Neuronal stem cell (in vitro differentiated cells): ENCODE measurements at regions not wholly inside any gene's neighbourhood (a gene's known extent, or its start where the extent isn't known, plus 50 kb on each side); places are given as distances from the start of the nearest gene placed in this dataset.
"Not testable (repeated sequence)": the region's sequence is repeated elsewhere in the genome, so short reads cannot be mapped to it uniquely, and the experiment has no call there.

Source experiments
- DNase-seq: peaks from one replicate; pipeline ENCODE4 v3.0.0-alpha.2; 2013; ENCODE audit warnings: low spot score
- H2AFZ ChIP-seq: one replicate; pipeline ENCODE4 v1.6.1; 2013; ENCODE audit warnings: mild to moderate bottlenecking, low read length, inconsistent platforms
- H2AK5ac ChIP-seq: 2 replicates; pipeline ENCODE4 v1.6.1; 2013; ENCODE audit warnings: low read depth, mild to moderate bottlenecking, inconsistent platforms, low read length, moderate library complexity, mixed read lengths
- H2BK120ac ChIP-seq: 2 replicates; pipeline ENCODE4 v1.6.1; 2013; ENCODE audit warnings: low read depth, mild to moderate bottlenecking, inconsistent platforms, low read length, moderate library complexity, mixed read lengths
- H2BK12ac ChIP-seq: one replicate; pipeline ENCODE4 v1.6.1; 2013; ENCODE audit warnings: low read length, inconsistent platforms
- H2BK15ac ChIP-seq: 2 replicates; pipeline ENCODE4 v1.6.1; 2013; ENCODE audit warnings: mild to moderate bottlenecking, low read length, inconsistent platforms, mixed read lengths
- H2BK5ac ChIP-seq: one replicate; pipeline ENCODE4 v1.6.1; 2013; ENCODE audit warnings: inconsistent platforms, mild to moderate bottlenecking, low read length, moderate library complexity
- H3K14ac ChIP-seq: one replicate; pipeline ENCODE4 v1.6.1; 2013; ENCODE audit warnings: low read length, inconsistent platforms
- H3K18ac ChIP-seq: 2 replicates; pipeline ENCODE4 v1.6.1; 2013; ENCODE audit warnings: low read length, inconsistent platforms
- H3K23ac ChIP-seq: 2 replicates; pipeline ENCODE4 v1.6.1; 2013; ENCODE audit warnings: low read depth, mild to moderate bottlenecking, mixed read lengths, low read length, inconsistent platforms; ENCODE audit not compliant: poor library complexity
- H3K27ac ChIP-seq: replicated peaks from 3 replicates; pipeline ENCODE4 v1.5.1; 2013; ENCODE audit warnings: low read length, inconsistent platforms
- H3K27me3 ChIP-seq, 3 experiments: 2 replicates each; pipeline ENCODE4 v1.6.1; 2013; ENCODE audit warnings: low read length in 3 of 3, mild to moderate bottlenecking in 2 of 3, inconsistent platforms in 1 of 3, low read depth in 1 of 3, mixed read lengths in 1 of 3, moderate library complexity in 1 of 3; ENCODE audit not compliant: control insufficient read depth in 3 of 3, insufficient read depth in 3 of 3
- H3K36me3 ChIP-seq, 2 donors: replicated peaks in 1 of 2; 2 replicates each; pipeline ENCODE4 v1.6.1; 2013; ENCODE audit warnings: low read length in 2 of 2; ENCODE audit not compliant: control insufficient read depth in 2 of 2, insufficient read depth in 2 of 2
- H3K4ac ChIP-seq: 2 replicates; pipeline ENCODE4 v1.6.1; 2013; ENCODE audit warnings: inconsistent platforms, mild to moderate bottlenecking, low read length, moderate library complexity
- H3K4me1 ChIP-seq, 2 donors: 1 replicate in 1 of 2; 2 replicates in 1 of 2; pipeline ENCODE4 v1.6.1; 2013; ENCODE audit warnings: low read length in 2 of 2, low read depth in 1 of 2; ENCODE audit not compliant: control insufficient read depth in 2 of 2, insufficient read depth in 1 of 2
- H3K4me2 ChIP-seq: one replicate; pipeline ENCODE4 v1.6.1; 2013; ENCODE audit warnings: mild to moderate bottlenecking, low read length, inconsistent platforms; ENCODE audit not compliant: insufficient read depth, poor library complexity, severe bottlenecking
- H3K4me3 ChIP-seq, 2 donors: 2 replicates each; pipeline ENCODE4 v1.5.1; 2013; ENCODE audit warnings: low read length in 2 of 2, mild to moderate bottlenecking in 2 of 2, inconsistent platforms in 1 of 2, moderate library complexity in 1 of 2
- H3K79me1 ChIP-seq: one replicate; pipeline ENCODE4 v1.6.1; 2013; ENCODE audit warnings: low read depth, mild to moderate bottlenecking, inconsistent platforms, low read length, moderate library complexity
- H3K9ac ChIP-seq: one replicate; pipeline ENCODE4 v1.6.1; 2013; ENCODE audit warnings: mild to moderate bottlenecking, low read depth, low read length, inconsistent platforms; ENCODE audit not compliant: poor library complexity
- H3K9me3 ChIP-seq, 2 donors: replicated peaks in 1 of 2; 2 replicates each; pipeline versions ENCODE3 to v1.6.1; 2013; ENCODE audit warnings: low read length in 2 of 2, mild to moderate bottlenecking in 2 of 2, inconsistent platforms in 1 of 2, low read depth in 1 of 2, mixed read lengths in 1 of 2, moderate library complexity in 1 of 2; ENCODE audit not compliant: control insufficient read depth in 2 of 2, insufficient read depth in 1 of 2
- H4K8ac ChIP-seq: one replicate; pipeline ENCODE4 v1.6.1; 2013; ENCODE audit warnings: low read depth, mild to moderate bottlenecking, inconsistent platforms, low read length, moderate library complexity
- H4K91ac ChIP-seq: one replicate; pipeline ENCODE4 v1.6.1; 2013; ENCODE audit warnings: low read length, low read depth, mild to moderate bottlenecking, inconsistent platforms; ENCODE audit not compliant: poor library complexity
- WGBS, 2 donors: extraction: QIAGEN DNeasy Blood & Tissue Kit; methylation state at CpG; one replicate each; pipeline ENCODE4 v1.1.7; 2013; ENCODE audit warnings: missing lambda C conversion rate in 2 of 2, mixed read lengths in 1 of 2; ENCODE audit not compliant: insufficient read length in 2 of 2, insufficient replicate concordance in 1 of 2; ENCODE audit errors: extremely low coverage in 2 of 2; 5-methylcytosine and 5-hydroxymethylcytosine counted together

DNA sequence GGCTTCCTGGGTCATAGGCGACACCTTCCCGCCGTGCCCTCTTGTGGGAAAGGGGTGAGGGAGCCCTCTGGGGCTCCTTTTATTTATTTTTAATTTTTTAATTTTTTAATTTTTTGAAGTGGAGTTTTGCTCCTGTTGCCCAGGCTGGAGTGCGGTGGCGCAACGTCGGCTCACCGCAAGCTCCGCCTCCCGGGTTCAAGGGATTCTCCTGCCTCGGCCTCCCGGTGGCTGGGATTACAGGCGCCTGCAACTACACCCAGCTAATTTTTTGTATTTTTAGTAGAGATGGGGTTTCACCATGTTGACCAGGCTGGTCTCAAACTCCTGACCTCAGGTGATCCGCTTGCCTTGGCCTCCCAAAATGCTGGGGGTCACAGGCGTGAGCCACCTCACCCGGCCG is 49.9 kb upstream of the ELFN1 start:
- H3K27me3 ChIP-seq, result not testable (repeated sequence)

DNA sequence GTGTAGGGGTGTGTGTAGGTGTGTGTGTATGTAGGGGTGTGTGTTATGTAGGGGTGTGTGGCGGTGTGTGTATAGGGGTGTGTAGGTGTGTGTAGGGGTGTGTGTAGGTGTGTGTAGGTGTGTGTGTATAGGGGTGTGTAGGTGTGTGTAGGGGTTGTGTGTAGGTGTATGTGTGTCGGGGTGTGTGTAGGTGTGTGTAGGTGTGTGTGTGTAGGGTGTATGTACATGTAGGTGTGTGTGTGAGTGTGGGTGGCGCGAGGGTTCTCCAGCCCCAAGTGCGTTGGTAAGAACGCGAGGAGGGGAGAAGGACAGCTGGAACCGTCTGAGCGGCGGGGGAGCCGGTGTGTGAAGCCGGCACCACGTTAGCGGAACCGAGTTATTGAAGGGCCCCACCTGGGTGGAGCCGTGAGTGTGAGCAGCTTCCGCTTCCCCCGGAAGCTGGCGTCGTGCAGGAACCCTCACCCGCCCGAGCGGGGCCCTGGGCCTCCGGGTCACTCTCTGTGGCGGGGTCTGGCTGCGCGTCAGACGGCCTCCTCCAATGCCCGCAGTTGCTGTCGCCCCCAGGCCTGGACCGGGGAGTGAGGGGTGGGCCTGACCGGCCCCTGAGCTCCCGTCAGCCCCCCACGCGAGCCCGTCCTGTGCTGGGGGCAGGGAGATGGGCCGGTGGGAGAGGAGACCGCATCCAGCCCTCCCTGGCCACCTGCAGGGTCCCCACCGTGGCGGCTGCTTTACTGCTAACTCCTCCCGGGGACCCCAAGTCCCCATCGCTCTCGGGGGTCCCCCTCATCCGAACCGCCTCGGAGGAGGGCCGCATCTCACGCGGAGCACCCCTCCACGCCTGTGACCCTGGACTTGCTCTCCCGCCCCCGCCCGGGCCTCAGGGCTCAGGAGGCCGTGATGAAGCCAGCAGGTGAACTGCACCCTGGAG is 49.6 kb upstream of the PSMG3 start:
- Histone ChIP-seq H3K23ac (no peak overlapping the region), H3K36me3 (no peaks in the 10 kb centered on the region), H3K4me1 (no peaks in the 10 kb centered on the region), H3K14ac (peak overlapping the region; percentile 38), H4K91ac (no peak overlapping the region), H3K18ac (peak overlapping the region; percentile 38), H3K4ac (no peak overlapping the region), H3K9me3 (peaks cover 0 to 8% of the 10 kb centered on the region in 2 donors), H3K27me3 (peaks cover 0 to 2% (median 0%) of the 10 kb centered on the region in 3 experiments), H3K9ac (no peak overlapping the region), H4K8ac (no peak overlapping the region), H3K79me1 (no peaks in the 10 kb centered on the region), H2AK5ac (peak overlapping the region; percentile 70), H2AFZ (no peak overlapping the region), H2BK12ac (peak overlapping the region; percentile 41), H2BK5ac (peak overlapping the region; percentile 57), H3K27ac (no peak overlapping the region), H2BK15ac (no peak overlapping the region), H3K4me2 (no peak overlapping the region), H3K4me3 (no peak overlapping the region), H2BK120ac (no peak overlapping the region)
- WGBS, 2 donors, result 100% methylated on average over 1 to 2 of the region's 54 CpGs
- no peak for DNase-seq

More for the DNA sequence above, 49.9 kb upstream of the ELFN1 start:
- not testable (repeated sequence) for H3K4me1 ChIP-seq, H4K8ac ChIP-seq, H3K9ac ChIP-seq, H3K23ac ChIP-seq, H3K4me3 ChIP-seq, H3K18ac ChIP-seq, H3K27ac ChIP-seq, H2BK15ac ChIP-seq, DNase-seq, H3K36me3 ChIP-seq, H2BK120ac ChIP-seq, H3K4me2 ChIP-seq, H2AFZ ChIP-seq, H3K4ac ChIP-seq, H2BK12ac ChIP-seq, H3K14ac ChIP-seq, H3K9me3 ChIP-seq, H3K79me1 ChIP-seq, H4K91ac ChIP-seq
- Histone ChIP-seq H2AK5ac (peak overlapping the region; percentile 68), H2BK5ac (peak overlapping the region; percentile 11)
- WGBS, 2 donors, result no CpG with 5 or more reads among the region's 17 CpGs
